Retinal pigment epithelial cell (primary cell): ENCODE measurements at regions not wholly inside any gene's neighbourhood (a gene's known extent, or its start where the extent isn't known, plus 50 kb on each side); places are given as distances from the start of the nearest gene placed in this dataset.

Experiments used
- DNase-seq: peaks from one replicate; pipeline ENCODE4 v3.0.0-alpha.2; 2010; ENCODE audit warnings: low read depth
- H3K4me3 ChIP-seq: 2 replicates; pipeline ENCODE4 v1.5.1; 2011; ENCODE audit warnings: mild to moderate bottlenecking, low read length, control low read depth, moderate library complexity
- TF ChIP-seq, protein P1 (sequence below): conservative IDR thresholded peaks from 2 replicates; pipeline ENCODE4 v1.5.1; 2011; ENCODE audit warnings: low read depth, low read length, control low read depth, inconsistent platforms

DNA sequence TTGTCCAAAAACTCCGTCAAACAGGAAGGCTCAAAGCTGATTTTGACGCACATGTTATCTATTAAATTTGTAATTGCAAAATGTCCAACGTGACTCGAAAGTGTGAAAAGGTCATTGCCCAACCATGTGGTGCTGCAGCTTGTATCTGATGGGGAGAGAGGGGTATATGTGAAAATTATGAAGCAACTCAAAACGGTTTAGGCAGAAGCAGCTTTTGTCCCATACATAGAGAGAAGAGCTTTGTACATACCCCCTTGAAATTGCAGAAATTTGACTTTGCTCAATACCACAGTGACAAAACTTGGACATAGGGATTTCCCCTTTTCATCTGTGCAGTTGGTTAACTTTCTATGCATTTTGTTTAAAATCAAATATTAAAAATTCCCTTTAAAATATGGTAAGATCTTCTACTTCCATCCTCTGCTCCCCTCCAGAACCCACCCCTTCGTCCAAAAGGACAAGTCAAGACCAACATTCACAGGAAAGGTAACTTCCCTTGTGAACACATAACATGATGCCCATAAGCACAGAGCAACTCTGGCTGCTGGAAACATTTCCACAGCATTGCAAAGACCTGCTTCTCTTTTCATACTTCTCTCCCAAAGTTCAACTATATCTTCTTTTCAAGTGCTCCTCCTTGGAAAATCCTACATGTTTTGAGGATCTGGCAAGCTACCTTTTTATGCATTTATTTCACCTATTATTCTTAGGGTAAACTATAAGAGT is 253.7 kb upstream of the THBS1 start:
- TF ChIP-seq, protein P1, sequence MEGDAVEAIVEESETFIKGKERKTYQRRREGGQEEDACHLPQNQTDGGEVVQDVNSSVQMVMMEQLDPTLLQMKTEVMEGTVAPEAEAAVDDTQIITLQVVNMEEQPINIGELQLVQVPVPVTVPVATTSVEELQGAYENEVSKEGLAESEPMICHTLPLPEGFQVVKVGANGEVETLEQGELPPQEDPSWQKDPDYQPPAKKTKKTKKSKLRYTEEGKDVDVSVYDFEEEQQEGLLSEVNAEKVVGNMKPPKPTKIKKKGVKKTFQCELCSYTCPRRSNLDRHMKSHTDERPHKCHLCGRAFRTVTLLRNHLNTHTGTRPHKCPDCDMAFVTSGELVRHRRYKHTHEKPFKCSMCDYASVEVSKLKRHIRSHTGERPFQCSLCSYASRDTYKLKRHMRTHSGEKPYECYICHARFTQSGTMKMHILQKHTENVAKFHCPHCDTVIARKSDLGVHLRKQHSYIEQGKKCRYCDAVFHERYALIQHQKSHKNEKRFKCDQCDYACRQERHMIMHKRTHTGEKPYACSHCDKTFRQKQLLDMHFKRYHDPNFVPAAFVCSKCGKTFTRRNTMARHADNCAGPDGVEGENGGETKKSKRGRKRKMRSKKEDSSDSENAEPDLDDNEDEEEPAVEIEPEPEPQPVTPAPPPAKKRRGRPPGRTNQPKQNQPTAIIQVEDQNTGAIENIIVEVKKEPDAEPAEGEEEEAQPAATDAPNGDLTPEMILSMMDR = no peak
- H3K4me3 ChIP-seq = no peak overlapping the region
- no peak for DNase-seq

DNA sequence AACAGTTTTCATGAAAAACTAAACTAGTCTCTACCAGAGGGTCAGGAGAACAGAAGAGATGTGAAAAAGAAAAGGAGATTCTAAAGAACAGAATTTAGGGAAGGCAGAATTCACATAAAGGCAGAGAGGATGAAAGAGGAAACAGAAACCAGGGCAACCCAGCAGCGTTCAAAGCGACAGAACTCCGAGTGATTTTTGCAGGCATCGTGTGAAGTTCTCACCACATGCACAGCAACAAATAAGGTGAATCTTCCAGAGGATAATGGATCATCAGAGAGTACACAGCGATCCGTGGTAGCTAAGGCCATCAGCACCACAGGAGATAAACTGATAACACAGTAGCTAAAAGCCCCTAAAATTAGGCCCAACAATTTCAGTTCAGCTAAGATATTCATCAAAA is 250.8 kb upstream of the THBS1 start:
- no peak overlapping the region for H3K4me3 ChIP-seq
- TF ChIP-seq, protein P1 = no peak
- no peak for DNase-seq

DNA sequence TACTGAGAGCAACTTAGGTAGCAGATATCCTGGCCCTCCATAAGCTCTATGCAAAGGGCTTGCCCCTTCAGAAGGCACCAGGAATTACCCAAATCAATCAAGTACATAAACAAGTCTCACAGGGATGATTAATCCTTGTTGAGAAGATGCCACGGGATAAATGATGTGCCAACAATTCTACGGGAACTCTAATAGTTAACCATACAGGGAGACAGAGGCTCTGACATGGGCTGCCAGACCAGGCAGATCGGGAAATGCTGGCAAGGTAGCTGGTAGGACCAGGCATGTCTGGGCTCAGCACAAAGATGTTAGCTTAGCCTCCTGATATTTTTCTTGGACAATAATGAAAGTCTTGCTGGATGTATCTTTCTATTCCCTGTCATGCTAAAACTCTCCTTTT is 249.3 kb upstream of the THBS1 start:
- TF ChIP-seq, protein P1 = no peak
- H3K4me3 ChIP-seq = no peak overlapping the region
- no peak for DNase-seq

DNA sequence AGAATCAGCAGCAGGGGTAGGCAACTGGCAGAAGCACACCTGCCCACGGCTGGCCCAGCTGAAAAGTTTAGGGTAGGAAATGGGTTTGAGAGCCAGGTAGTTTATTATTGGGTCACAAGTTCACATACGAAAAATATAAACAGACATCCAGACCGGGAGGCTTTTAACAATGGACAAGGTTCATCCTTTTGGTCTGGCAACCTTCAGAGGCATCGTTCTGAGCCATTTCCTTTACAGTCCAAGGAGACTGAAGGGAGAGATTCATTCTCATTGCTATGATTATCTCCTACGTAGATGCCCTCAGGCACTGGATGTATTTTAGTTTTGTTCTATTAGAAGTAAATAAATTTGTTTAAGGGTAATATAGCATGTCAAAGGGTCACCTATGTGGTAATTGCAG is 248.0 kb upstream of the THBS1 start:
- DNase-seq = no peak
- H3K4me3 ChIP-seq = no peak overlapping the region
- TF ChIP-seq, protein P1 = no peak

DNA sequence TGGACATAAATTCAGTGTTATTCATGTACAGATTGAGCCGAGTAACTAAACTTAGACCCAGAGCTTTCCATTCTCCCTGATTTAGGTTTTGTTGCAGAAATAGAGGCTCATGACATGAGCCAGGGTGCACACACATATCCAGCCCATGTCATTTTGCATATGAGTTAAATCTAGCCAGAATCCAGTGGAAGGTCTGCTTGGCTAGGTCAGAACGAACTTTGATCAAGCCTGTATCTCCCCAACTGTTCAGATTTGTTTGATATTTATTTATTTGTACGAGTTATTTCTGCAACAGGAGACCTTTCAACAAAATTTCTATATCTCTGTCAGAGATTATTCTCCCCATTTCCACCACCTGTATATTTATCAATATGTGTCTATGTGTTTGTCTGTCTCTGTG is 247.5 kb upstream of the THBS1 start:
- no peak overlapping the region for H3K4me3 ChIP-seq
- no peak for DNase-seq
- TF ChIP-seq, protein P1 = no peak

- TF ChIP-seq, protein P1 = no peak
- no peak for DNase-seq
Observed at GRCh38 chr15:39333896-39334295, 247.0 kb upstream of the THBS1 start.

DNA sequence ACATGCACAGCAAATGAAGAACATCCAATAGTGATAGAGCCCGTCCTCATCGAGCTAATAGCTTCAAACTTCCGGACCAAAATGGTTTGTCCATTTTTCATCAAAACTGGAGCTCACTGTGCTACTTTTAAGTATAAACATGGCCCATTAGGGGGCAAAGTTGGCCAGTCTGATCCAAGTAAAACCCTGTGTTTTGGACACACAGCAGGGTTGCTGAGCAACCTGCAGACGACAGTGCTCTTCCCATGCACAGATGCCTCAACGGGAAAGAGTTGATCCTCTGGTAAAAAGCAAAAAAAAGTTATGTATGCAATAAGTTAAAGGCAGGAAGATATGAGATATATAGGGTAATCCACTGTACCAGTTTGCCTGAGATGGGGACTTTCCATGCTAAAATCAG is 244.0 kb upstream of the THBS1 start:
- no peak overlapping the region for H3K4me3 ChIP-seq
- TF ChIP-seq, protein P1 = no peak
- no peak for DNase-seq

More at GRCh38 chr15:39333896-39334295, 247.0 kb upstream of the THBS1 start:
- H3K4me3 ChIP-seq = no peak overlapping the region
